H1 (cell line): ENCODE measurements at regions not wholly inside any gene's neighbourhood (a gene's known extent, or its start where the extent isn't known, plus 50 kb on each side); places are given as distances from the start of the nearest gene placed in this dataset.
"Not testable (repeated sequence)": the region's sequence is repeated elsewhere in the genome, so short reads cannot be mapped to it uniquely, and the experiment has no call there.

Experiments used
- CTCF ChIA-PET: fragments of 300-600 bp; sonication (Branson Sonifier 250); formaldehyde crosslinking; loops from one replicate; lab custom pipeline; 2021; ENCODE audit not compliant: partially characterized antibody; lab: Charles Lee
- POLR2A ChIA-PET: fragments of 300-600 bp; sonication (Branson Sonifier 250); formaldehyde crosslinking; loops from one replicate; lab custom pipeline; 2021; ENCODE audit warnings: inconsistent platforms; ENCODE audit not compliant: partially characterized antibody; lab: Charles Lee
- DNase-seq, 2 experiments: peaks; one replicate each; pipeline versions ENCODE4 v3.0.0 to v3.0.0-alpha.2; 2010 to 2022; ENCODE audit warnings: low spot score in 2 of 2, low read depth in 1 of 2, mixed read lengths in 1 of 2
- FAIRE-seq: peaks from 2 replicates; lab custom pipeline; 2011; peaks lifted over from hg19 to GRCh38; lab: Jason Lieb, UNC
- H2AFZ ChIP-seq: 2 replicates; pipeline ENCODE4 v1.8.1; 2012; ENCODE audit warnings: low read length, inconsistent platforms
- H2AK5ac ChIP-seq: 2 replicates; pipeline ENCODE4 v1.6.1; 2013; ENCODE audit warnings: low read depth, low read length
- H2BK120ac ChIP-seq: replicated peaks from 2 replicates; pipeline ENCODE3; 2013; ENCODE audit warnings: low read depth, low read length, inconsistent platforms
- H2BK12ac ChIP-seq: 2 replicates; pipeline ENCODE4 v1.6.1; 2013; ENCODE audit warnings: low read depth, low read length
- H2BK15ac ChIP-seq: 2 replicates; pipeline ENCODE4 v1.6.1; 2013; ENCODE audit warnings: low read length
- H2BK20ac ChIP-seq: 2 replicates; pipeline ENCODE4 v1.6.1; 2013; ENCODE audit warnings: low read length
- H2BK5ac ChIP-seq: 2 replicates; pipeline ENCODE4 v1.6.1; 2013; ENCODE audit warnings: low read depth, low read length
- H3K14ac ChIP-seq: 2 replicates; pipeline ENCODE4 v1.6.1; 2013; ENCODE audit warnings: inconsistent platforms; ENCODE audit not compliant: insufficient read length
- H3K18ac ChIP-seq: 2 replicates; pipeline ENCODE4 v1.6.1; 2013; ENCODE audit warnings: low read length; ENCODE audit errors: extremely low read depth
- H3K23ac ChIP-seq: 2 replicates; pipeline ENCODE4 v1.6.1; 2013; ENCODE audit warnings: inconsistent platforms; ENCODE audit not compliant: insufficient read length
- H3K23me2 ChIP-seq: 2 replicates; pipeline ENCODE4 v1.6.1; 2013; ENCODE audit warnings: low read depth, low read length
- H3K27ac ChIP-seq: 2 replicates; pipeline ENCODE4 v1.6.1; 2011; ENCODE audit warnings: low read depth, low read length, inconsistent platforms
- H3K27me3 ChIP-seq, 4 experiments: replicated peaks in 1 of 4; 1 replicate in 1 of 4; 2 replicates in 3 of 4; pipeline versions ENCODE4 v1.6.1 to v1.8.1; 2011 to 2013; ENCODE audit warnings: low read length in 3 of 4, mild to moderate bottlenecking in 3 of 4, inconsistent platforms in 2 of 4, mixed read lengths in 2 of 4, moderate library complexity in 1 of 4; ENCODE audit not compliant: control insufficient read depth in 3 of 4, insufficient read depth in 3 of 4; ENCODE audit errors: extremely low read depth in 1 of 4
- H3K36me3 ChIP-seq, 4 experiments: 2 replicates each; pipeline versions ENCODE4 v1.6.1 to v1.8.1; 2011 to 2013; ENCODE audit warnings: mild to moderate bottlenecking in 4 of 4, low read length in 3 of 4, moderate library complexity in 2 of 4, control low read depth in 1 of 4, inconsistent platforms in 1 of 4; ENCODE audit not compliant: insufficient read depth in 4 of 4, control insufficient read depth in 2 of 4
- H3K4ac ChIP-seq: replicated peaks from 2 replicates; pipeline ENCODE3; 2013; ENCODE audit warnings: low read length, low read depth, mixed read lengths, inconsistent platforms; ENCODE audit not compliant: insufficient read length
- H3K4me1 ChIP-seq, 4 experiments: replicated peaks in 1 of 4; 1 replicate in 1 of 4; 2 replicates in 3 of 4; pipeline versions ENCODE4 v1.6.1 to v1.8.1; 2011 to 2013; ENCODE audit warnings: low read length in 3 of 4, inconsistent platforms in 2 of 4, mixed read lengths in 1 of 4; ENCODE audit not compliant: insufficient read depth in 4 of 4, control insufficient read depth in 3 of 4
- H3K4me2 ChIP-seq, 2 experiments: 2 replicates each; pipeline versions ENCODE4 v1.6.1 to v1.8.1; 2011 to 2013; ENCODE audit warnings: low read depth in 2 of 2, low read length in 2 of 2, control low read depth in 1 of 2, inconsistent platforms in 1 of 2, mild to moderate bottlenecking in 1 of 2; ENCODE audit not compliant: insufficient read depth in 1 of 2
- H3K4me3 ChIP-seq, 4 experiments: fragments of 200-600, 300-600 bp in 1 of 4; sonication (generic), shearing (Covaris generic), sonication (Bioruptor Twin) in 1 of 4; 2 replicates each; pipeline versions ENCODE4 v1.5.1 to v1.8.1; 2011 to 2016; ENCODE audit warnings: low read length in 4 of 4, low read depth in 3 of 4, control low read depth in 2 of 4, inconsistent platforms in 2 of 4, mild to moderate bottlenecking in 2 of 4, mixed read lengths in 1 of 4, moderate library complexity in 1 of 4; ENCODE audit not compliant: insufficient read depth in 2 of 4; ENCODE audit errors: extremely low read depth in 1 of 4
- H3K56ac ChIP-seq: replicated peaks from 2 replicates; pipeline ENCODE3; 2013; ENCODE audit warnings: low read depth, mild to moderate bottlenecking, mixed read lengths, low read length, inconsistent platforms; ENCODE audit not compliant: insufficient read length
- H3K79me1 ChIP-seq: 2 replicates; pipeline ENCODE4 v1.6.1; 2013; ENCODE audit warnings: low read depth, low read length, control low read depth
- H3K79me2 ChIP-seq, 2 experiments: 2 replicates each; pipeline versions ENCODE4 v1.6.1 to v1.8.1; 2012 to 2013; ENCODE audit warnings: low read length in 2 of 2, mild to moderate bottlenecking in 2 of 2, inconsistent platforms in 1 of 2; ENCODE audit not compliant: insufficient read depth in 2 of 2, control insufficient read depth in 1 of 2
- H3K9ac ChIP-seq, 4 experiments: replicated peaks in 1 of 4; 1 replicate in 1 of 4; 2 replicates in 3 of 4; pipeline versions ENCODE4 v1.6.1 to v1.8.1; 2011 to 2013; ENCODE audit warnings: low read depth in 3 of 4, low read length in 3 of 4, control low read depth in 2 of 4, mild to moderate bottlenecking in 2 of 4, moderate library complexity in 2 of 4, inconsistent platforms in 1 of 4; ENCODE audit errors: extremely low read depth in 1 of 4
- H3K9me3 ChIP-seq, 2 experiments: 2 replicates each; pipeline versions ENCODE4 v1.6.1 to v1.8.1; 2012 to 2013; ENCODE audit warnings: mild to moderate bottlenecking in 2 of 2, moderate library complexity in 2 of 2, control low read depth in 1 of 2, inconsistent platforms in 1 of 2, low read depth in 1 of 2, low read length in 1 of 2, mixed read lengths in 1 of 2; ENCODE audit not compliant: insufficient read depth in 2 of 2
- H4K20me1 ChIP-seq, 2 experiments: replicated peaks in 1 of 2; 2 replicates each; pipeline versions ENCODE3 to v1.8.1; 2011 to 2013; ENCODE audit warnings: inconsistent platforms in 2 of 2, low read length in 2 of 2, mild to moderate bottlenecking in 1 of 2; ENCODE audit not compliant: insufficient read depth in 2 of 2, control insufficient read depth in 1 of 2
- H4K5ac ChIP-seq: 2 replicates; pipeline ENCODE4 v1.6.1; 2013; ENCODE audit warnings: low read length, low read depth, mixed read lengths, inconsistent platforms; ENCODE audit not compliant: insufficient read length
- H4K8ac ChIP-seq: 2 replicates; pipeline ENCODE4 v1.8.0; 2013; ENCODE audit warnings: mild to moderate bottlenecking, moderate library complexity, low read length, inconsistent platforms; ENCODE audit not compliant: insufficient read depth; ENCODE audit errors: extremely low read depth
- H4K91ac ChIP-seq: replicated peaks from 2 replicates; pipeline ENCODE3; 2013; ENCODE audit warnings: low read length, mixed read lengths, inconsistent platforms; ENCODE audit not compliant: insufficient read length
- WGBS, 2 experiments: shearing (Covaris generic) in 1 of 2; methylation state at CpG; one replicate each; pipeline versions ENCODE4 v1.1.6 to v1.1.7; 2013 to 2015; ENCODE audit warnings: low lambda C conversion rate in 2 of 2, mixed read lengths in 2 of 2, inconsistent platforms in 1 of 2, low coverage in 1 of 2, missing lambda C conversion rate in 1 of 2; ENCODE audit not compliant: insufficient replicate concordance in 2 of 2, insufficient coverage in 1 of 2, insufficient read length in 1 of 2; ENCODE audit errors: extremely low coverage in 1 of 2, missing lambda C conversion rate in 1 of 2; 5-methylcytosine and 5-hydroxymethylcytosine counted together

GRCh38 chr18:75987913-75988312 lies 507.1 kb downstream of the ZNF516 start:
- H3K79me2 ChIP-seq, CTCF ChIA-PET, H3K4me2 ChIP-seq, H3K56ac ChIP-seq, H3K4me1 ChIP-seq, H3K27ac ChIP-seq, H3K79me1 ChIP-seq, H4K91ac ChIP-seq, H3K9ac ChIP-seq, H2BK15ac ChIP-seq, H4K5ac ChIP-seq, H3K23me2 ChIP-seq, H2BK5ac ChIP-seq, FAIRE-seq, H3K27me3 ChIP-seq, H2BK120ac ChIP-seq, POLR2A ChIA-PET, H2AFZ ChIP-seq, H3K4me3 ChIP-seq, H3K14ac ChIP-seq, H3K9me3 ChIP-seq, H3K23ac ChIP-seq, H3K36me3 ChIP-seq, H3K18ac ChIP-seq, H2BK20ac ChIP-seq, H2BK12ac ChIP-seq, H2AK5ac ChIP-seq, H4K20me1 ChIP-seq, H3K4ac ChIP-seq, DNase-seq, H4K8ac ChIP-seq: not testable (repeated sequence)
- WGBS, 2 experiments = 87% methylated on average over 4 of the region's 4 CpGs; no CpG with 5 or more reads in 1 of the 2 experiments
